ENCODE measurements at regions not wholly inside any gene's neighbourhood (a gene's known extent, or its start where the extent isn't known, plus 50 kb on each side); places are given as distances from the start of the nearest gene placed in this dataset.

- intact Hi-C loops (cut with DNase I; ENCODE audit: low total_unique reads), result no loop called here
- 71 to 75% methylated on average over 2 of the region's 2 CpGs for WGBS, 2 donors
- DNase-seq (ENCODE audit: low spot score in 2 of 2), result no peak
- TF ChIP-seq POLR2A (IDR thresholded peaks at IDR 0.05), result no peak
- TF ChIP-seq CTCF (IDR thresholded peaks at IDR 0.05), result no peak
- no peak overlapping the region for H3K4me3 ChIP-seq (ENCODE audit: low read depth, poor library complexity, severe bottlenecking)
Measured at GRCh38 chr9:119436261-119436660, 67.0 kb upstream of the BRINP1 start.

GRCh38 chr9:119435076-119435475 lies 65.8 kb upstream of the BRINP1 start:
- no peak for DNase-seq (ENCODE audit: low spot score in 2 of 2)
- 77 to 81% methylated on average over 1 of the region's 1 CpG for WGBS, 2 donors
- intact Hi-C loops (cut with DNase I; ENCODE audit: low total_unique reads), result no loop called here

GRCh38 chr9:119432428-119432827 lies 63.2 kb upstream of the BRINP1 start:
- TF ChIP-seq POLR2A (IDR thresholded peaks at IDR 0.05) (no peak), CTCF (IDR thresholded peaks at IDR 0.05) (no peak)
- no peak for DNase-seq (ENCODE audit: low spot score in 2 of 2)
- WGBS, 2 donors, result 53 to 54% methylated on average over 2 of the region's 2 CpGs
- no peak overlapping the region for H3K4me3 ChIP-seq (ENCODE audit: low read depth, poor library complexity, severe bottlenecking)
- intact Hi-C loops (cut with DNase I; ENCODE audit: low total_unique reads), result no loop called here

More at GRCh38 chr9:119435076-119435475, 65.8 kb upstream of the BRINP1 start:
- TF ChIP-seq CTCF (IDR thresholded peaks at IDR 0.05) (no peak), POLR2A (IDR thresholded peaks at IDR 0.05) (no peak)
- H3K4me3 ChIP-seq (ENCODE audit: low read depth, poor library complexity, severe bottlenecking), result no peak overlapping the region

GRCh38 chr9:119429302-119429701 lies 60.1 kb upstream of the BRINP1 start:
- 26 to 37% methylated on average over 4 of the region's 4 CpGs for WGBS, 2 donors
- intact Hi-C loops (cut with DNase I; ENCODE audit: low total_unique reads), result no loop called here
- DNase-seq (ENCODE audit: low spot score in 2 of 2), result no peak
- H3K4me3 ChIP-seq (ENCODE audit: low read depth, poor library complexity, severe bottlenecking), result no peak overlapping the region
- no peak for TF ChIP-seq POLR2A (IDR thresholded peaks at IDR 0.05)
- no peak for TF ChIP-seq CTCF (IDR thresholded peaks at IDR 0.05)

GRCh38 chr9:119420231-119420630 lies 51.0 kb upstream of the BRINP1 start:
- H3K4me3 ChIP-seq (ENCODE audit: low read depth, poor library complexity, severe bottlenecking), result no peak overlapping the region
- TF ChIP-seq POLR2A (IDR thresholded peaks at IDR 0.05) (no peak), CTCF (IDR thresholded peaks at IDR 0.05) (no peak)
- DNase-seq (ENCODE audit: low spot score in 2 of 2), result no peak
- intact Hi-C loops (cut with DNase I; ENCODE audit: low total_unique reads), result no loop called here
- 56 to 58% methylated on average over 2 of the region's 2 CpGs for WGBS, 2 donors

MicroRNA genes in the stretch of these regions (microRNA counts, 767-probe panel; counts per million panel counts)
- 0 to 358 counts per million in 2 donors for microRNA hsa-miR-147a

Small RNAs in the stretch of these regions (microRNA-seq; reads per million reads assigned to microRNA genes)
- gene MIR147A (ENCODE audit: borderline number of aligned reads in 1 of 2, borderline replicate concordance in 2 of 2), result 0 reads per million in 2 donors

Measured in lower leg skin (tissue), 4 donors.